SK-N-SH treated with all-trans-retinoic acid at 6 μM for 48 hours (cell line): ENCODE measurements at regions not wholly inside any gene's neighbourhood (a gene's known extent, or its start where the extent isn't known, plus 50 kb on each side); places are given as distances from the start of the nearest gene placed in this dataset.
"Not testable (repeated sequence)": the region's sequence is repeated elsewhere in the genome, so short reads cannot be mapped to it uniquely, and the experiment has no call there.

Source experiments
- ESRRG ChIP-seq: fragments of 250-450 bp; sonication (Bioruptor Pico); IDR thresholded peaks from 2 replicates; pipeline ENCODE4 v1.6.1; 2021; ENCODE audit warnings: mild to moderate bottlenecking
- OSR1 ChIP-seq: fragments of 250-450 bp; sonication (Bioruptor Pico); IDR thresholded peaks from 2 replicates; pipeline ENCODE4 v1.8.0; 2022; ENCODE audit warnings: moderate library complexity, mild to moderate bottlenecking, inconsistent platforms
- RARB ChIP-seq: fragments of 250-450 bp; sonication (Bioruptor Pico); IDR thresholded peaks from 2 replicates; pipeline ENCODE4 v1.8.0; 2021; ENCODE audit warnings: mild to moderate bottlenecking, moderate library complexity
- SNAI2 ChIP-seq: fragments of 250-450 bp; sonication (Bioruptor Pico); IDR thresholded peaks from 2 replicates; pipeline ENCODE4 v1.5.0; 2020; ENCODE audit warnings: mild to moderate bottlenecking, moderate library complexity
- ZFP3 ChIP-seq: fragments of 250-450 bp; sonication (Bioruptor Pico); IDR thresholded peaks from 2 replicates; pipeline ENCODE4 v1.5.0; 2020; ENCODE audit warnings: mild to moderate bottlenecking, moderate library complexity
- ZNF565 ChIP-seq: fragments of 450-650 bp; formaldehyde crosslinking; conservative IDR thresholded peaks from 2 replicates; pipeline ENCODE4 v1.5.0; 2020; ENCODE audit warnings: low read depth, mild to moderate bottlenecking, moderate library complexity
- TF ChIP-seq, protein P1 (sequence below): fragments of 250-450 bp; sonication (Bioruptor Pico); IDR thresholded peaks from 2 replicates; pipeline ENCODE4 v1.5.1; 2020; ENCODE audit warnings: low read depth, mild to moderate bottlenecking, moderate library complexity
- TF ChIP-seq, protein P2 (sequence below): fragments of 250-450 bp; sonication (Bioruptor Pico); IDR thresholded peaks from 2 replicates; pipeline ENCODE4 v1.5.0; 2020; ENCODE audit warnings: mild to moderate bottlenecking, moderate library complexity
- TF ChIP-seq, protein P3 (sequence below): fragments of 250-450 bp; sonication (Bioruptor Pico); IDR thresholded peaks from 2 replicates; pipeline ENCODE4 v1.8.0; 2020; ENCODE audit warnings: mild to moderate bottlenecking, moderate library complexity, borderline replicate concordance

DNA sequence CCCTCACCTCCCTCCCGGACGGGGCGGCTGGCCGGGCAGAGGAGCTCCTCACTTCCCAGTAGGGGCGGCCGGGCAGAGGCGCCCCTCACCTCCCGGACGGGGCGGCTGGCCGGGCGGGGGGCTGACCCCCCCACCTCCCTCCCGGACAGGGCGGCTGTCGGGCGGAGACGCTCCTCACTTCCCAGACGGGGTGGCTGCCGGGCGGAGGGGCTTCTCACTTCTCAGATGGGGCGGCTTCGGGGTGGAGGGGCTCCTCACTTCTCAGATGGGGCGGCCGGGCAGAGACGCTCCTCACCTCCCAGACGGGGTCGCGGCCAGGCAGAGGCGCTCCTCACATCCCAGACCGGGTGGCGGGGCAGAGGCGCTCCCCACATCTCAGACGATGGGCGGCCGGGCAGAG lies 106.3 kb upstream of the TSC22D1 start:
- not testable (repeated sequence) for TF ChIP-seq ESRRG; ZFP3 (CRISPR knock-in tag); RARB (CRISPR knock-in tag); SNAI2 (CRISPR knock-in tag); OSR1; ZNF565 (CRISPR knock-in tag)
- TF ChIP-seq, protein P1, sequence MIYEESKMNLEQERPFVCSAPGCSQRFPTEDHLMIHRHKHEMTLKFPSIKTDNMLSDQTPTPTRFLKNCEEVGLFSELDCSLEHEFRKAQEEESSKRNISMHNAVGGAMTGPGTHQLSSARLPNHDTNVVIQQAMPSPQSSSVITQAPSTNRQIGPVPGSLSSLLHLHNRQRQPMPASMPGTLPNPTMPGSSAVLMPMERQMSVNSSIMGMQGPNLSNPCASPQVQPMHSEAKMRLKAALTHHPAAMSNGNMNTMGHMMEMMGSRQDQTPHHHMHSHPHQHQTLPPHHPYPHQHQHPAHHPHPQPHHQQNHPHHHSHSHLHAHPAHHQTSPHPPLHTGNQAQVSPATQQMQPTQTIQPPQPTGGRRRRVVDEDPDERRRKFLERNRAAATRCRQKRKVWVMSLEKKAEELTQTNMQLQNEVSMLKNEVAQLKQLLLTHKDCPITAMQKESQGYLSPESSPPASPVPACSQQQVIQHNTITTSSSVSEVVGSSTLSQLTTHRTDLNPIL (CRISPR knock-in tag), result not testable (repeated sequence)
- TF ChIP-seq, protein P2, sequence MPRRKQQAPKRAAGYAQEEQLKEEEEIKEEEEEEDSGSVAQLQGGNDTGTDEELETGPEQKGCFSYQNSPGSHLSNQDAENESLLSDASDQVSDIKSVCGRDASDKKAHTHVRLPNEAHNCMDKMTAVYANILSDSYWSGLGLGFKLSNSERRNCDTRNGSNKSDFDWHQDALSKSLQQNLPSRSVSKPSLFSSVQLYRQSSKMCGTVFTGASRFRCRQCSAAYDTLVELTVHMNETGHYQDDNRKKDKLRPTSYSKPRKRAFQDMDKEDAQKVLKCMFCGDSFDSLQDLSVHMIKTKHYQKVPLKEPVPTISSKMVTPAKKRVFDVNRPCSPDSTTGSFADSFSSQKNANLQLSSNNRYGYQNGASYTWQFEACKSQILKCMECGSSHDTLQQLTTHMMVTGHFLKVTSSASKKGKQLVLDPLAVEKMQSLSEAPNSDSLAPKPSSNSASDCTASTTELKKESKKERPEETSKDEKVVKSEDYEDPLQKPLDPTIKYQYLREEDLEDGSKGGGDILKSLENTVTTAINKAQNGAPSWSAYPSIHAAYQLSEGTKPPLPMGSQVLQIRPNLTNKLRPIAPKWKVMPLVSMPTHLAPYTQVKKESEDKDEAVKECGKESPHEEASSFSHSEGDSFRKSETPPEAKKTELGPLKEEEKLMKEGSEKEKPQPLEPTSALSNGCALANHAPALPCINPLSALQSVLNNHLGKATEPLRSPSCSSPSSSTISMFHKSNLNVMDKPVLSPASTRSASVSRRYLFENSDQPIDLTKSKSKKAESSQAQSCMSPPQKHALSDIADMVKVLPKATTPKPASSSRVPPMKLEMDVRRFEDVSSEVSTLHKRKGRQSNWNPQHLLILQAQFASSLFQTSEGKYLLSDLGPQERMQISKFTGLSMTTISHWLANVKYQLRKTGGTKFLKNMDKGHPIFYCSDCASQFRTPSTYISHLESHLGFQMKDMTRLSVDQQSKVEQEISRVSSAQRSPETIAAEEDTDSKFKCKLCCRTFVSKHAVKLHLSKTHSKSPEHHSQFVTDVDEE (CRISPR knock-in tag), result not testable (repeated sequence)
- TF ChIP-seq, protein P3, sequence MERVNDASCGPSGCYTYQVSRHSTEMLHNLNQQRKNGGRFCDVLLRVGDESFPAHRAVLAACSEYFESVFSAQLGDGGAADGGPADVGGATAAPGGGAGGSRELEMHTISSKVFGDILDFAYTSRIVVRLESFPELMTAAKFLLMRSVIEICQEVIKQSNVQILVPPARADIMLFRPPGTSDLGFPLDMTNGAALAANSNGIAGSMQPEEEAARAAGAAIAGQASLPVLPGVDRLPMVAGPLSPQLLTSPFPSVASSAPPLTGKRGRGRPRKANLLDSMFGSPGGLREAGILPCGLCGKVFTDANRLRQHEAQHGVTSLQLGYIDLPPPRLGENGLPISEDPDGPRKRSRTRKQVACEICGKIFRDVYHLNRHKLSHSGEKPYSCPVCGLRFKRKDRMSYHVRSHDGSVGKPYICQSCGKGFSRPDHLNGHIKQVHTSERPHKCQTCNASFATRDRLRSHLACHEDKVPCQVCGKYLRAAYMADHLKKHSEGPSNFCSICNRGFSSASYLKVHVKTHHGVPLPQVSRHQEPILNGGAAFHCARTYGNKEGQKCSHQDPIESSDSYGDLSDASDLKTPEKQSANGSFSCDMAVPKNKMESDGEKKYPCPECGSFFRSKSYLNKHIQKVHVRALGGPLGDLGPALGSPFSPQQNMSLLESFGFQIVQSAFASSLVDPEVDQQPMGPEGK (CRISPR knock-in tag), result not testable (repeated sequence)
